ENCODE measurements at regions not wholly inside any gene's neighbourhood (a gene's known extent, or its start where the extent isn't known, plus 50 kb on each side); places are given as distances from the start of the nearest gene placed in this dataset.
"Not testable (repeated sequence)": the region's sequence is repeated elsewhere in the genome, so short reads cannot be mapped to it uniquely, and the experiment has no call there.

- not testable (repeated sequence) for ATAC-seq, H3K36me3 ChIP-seq, H3K4me1 ChIP-seq, H3K27me3 ChIP-seq, H3K27ac ChIP-seq, H3K4me3 ChIP-seq, H3K9me3 ChIP-seq
- 100% methylated on average over 1 of the region's 1 CpG; no CpG with 5 or more reads in 1 of the 2 donors for WGBS, 2 donors (ENCODE audit: low coverage in 1 of 2)
Measured at GRCh38 chr2:90298126-90298755, 1606.8 kb downstream of the RPIA start.

GRCh38 chr2:90298983-90299382, 1607.5 kb downstream of the RPIA start:
- not testable (repeated sequence) for H3K27me3 ChIP-seq, ATAC-seq, H3K36me3 ChIP-seq, H3K27ac ChIP-seq, H3K4me3 ChIP-seq, H3K4me1 ChIP-seq, H3K9me3 ChIP-seq
- WGBS, 2 donors (ENCODE audit: low coverage in 1 of 2): 83% methylated on average over 2 of the region's 5 CpGs; no CpG with 5 or more reads in 1 of the 2 donors

- WGBS, 2 donors (ENCODE audit: low coverage in 1 of 2): no CpG with 5 or more reads among the region's 29 CpGs
- H3K36me3 ChIP-seq, H3K27ac ChIP-seq, ATAC-seq, H3K9me3 ChIP-seq: not testable (repeated sequence)
- peak overlapping the region in 1 of 2 donors; percentile 47 for H3K4me3 ChIP-seq
- H3K27me3 ChIP-seq: peaks cover 28% of the 10 kb centered on the region
- peaks cover 0 to 14% (median 0%) of the 10 kb centered on the region in 3 donors for H3K4me1 ChIP-seq
Measured at GRCh38 chr2:90322982-90323381, 1631.5 kb downstream of the RPIA start.

- H3K4me1 ChIP-seq: peaks cover 0 to 14% (median 0%) of the 10 kb centered on the region in 3 donors
- WGBS, 2 donors (ENCODE audit: low coverage in 1 of 2): no CpG with 5 or more reads among the region's 134 CpGs
- peak overlapping the region; percentile 24 to 47 for H3K4me3 ChIP-seq
- H3K27me3 ChIP-seq: peaks cover 28% of the 10 kb centered on the region
- H3K36me3 ChIP-seq, ATAC-seq, H3K9me3 ChIP-seq, H3K27ac ChIP-seq: not testable (repeated sequence)
Measured at GRCh38 chr2:90323612-90324558, 1632.4 kb downstream of the RPIA start.

- not testable (repeated sequence) for H3K9me3 ChIP-seq, H3K36me3 ChIP-seq, ATAC-seq, H3K27ac ChIP-seq
- H3K4me3 ChIP-seq: peak overlapping the region; percentile 23 to 47
- 0% methylated on average over 7 of the region's 59 CpGs; no CpG with 5 or more reads in 1 of the 2 donors for WGBS, 2 donors (ENCODE audit: low coverage in 1 of 2)
- peaks cover 0 to 14% (median 0%) of the 10 kb centered on the region in 3 donors for H3K4me1 ChIP-seq
- peaks cover 28% of the 10 kb centered on the region for H3K27me3 ChIP-seq
Measured at GRCh38 chr2:90324672-90325071, 1633.2 kb downstream of the RPIA start.

GRCh38 chr2:90325796-90326353, 1634.4 kb downstream of the RPIA start:
- no CpG with 5 or more reads among the region's 74 CpGs for WGBS, 2 donors (ENCODE audit: low coverage in 1 of 2)
- peak overlapping the region in 1 of 2 donors; percentile 26 for H3K4me3 ChIP-seq
- not testable (repeated sequence) for H3K36me3 ChIP-seq, H3K9me3 ChIP-seq, ATAC-seq, H3K27ac ChIP-seq
- H3K4me1 ChIP-seq: peaks cover 0 to 14% (median 0%) of the 10 kb centered on the region in 3 donors
- H3K27me3 ChIP-seq: peaks cover 28% of the 10 kb centered on the region

GRCh38 chr2:90355546-90355945, 1664.1 kb downstream of the RPIA start:
- WGBS, 2 donors (ENCODE audit: low coverage in 1 of 2): no CpG with 5 or more reads among the region's 9 CpGs
- not testable (repeated sequence) for H3K9me3 ChIP-seq, H3K36me3 ChIP-seq, H3K4me3 ChIP-seq, H3K27ac ChIP-seq, H3K4me1 ChIP-seq, ATAC-seq, H3K27me3 ChIP-seq

- not testable (repeated sequence) for H3K4me1 ChIP-seq, ATAC-seq, H3K4me3 ChIP-seq, H3K27ac ChIP-seq, H3K9me3 ChIP-seq, H3K36me3 ChIP-seq
- peaks cover 11% of the 10 kb centered on the region for H3K27me3 ChIP-seq
- no CpG with 5 or more reads among the region's 15 CpGs for WGBS, 2 donors (ENCODE audit: low coverage in 1 of 2)
Measured at GRCh38 chr2:90359344-90359743, 1667.9 kb downstream of the RPIA start.

GRCh38 chr2:90359887-90360730, 1668.6 kb downstream of the RPIA start:
- not testable (repeated sequence) for H3K27ac ChIP-seq, H3K4me1 ChIP-seq, H3K9me3 ChIP-seq, H3K36me3 ChIP-seq
- 8 to 22% methylated on average over 11 to 12 of the region's 93 CpGs for WGBS, 2 donors (ENCODE audit: low coverage in 1 of 2)
- Histone ChIP-seq H3K27me3 (peaks cover 11% of the 10 kb centered on the region), H3K4me3 (peak overlapping the region in 1 of 2 donors; percentile 35)
- peak; percentile 22 for ATAC-seq

- H3K9me3 ChIP-seq, H3K36me3 ChIP-seq, H3K27ac ChIP-seq, H3K4me1 ChIP-seq, ATAC-seq: not testable (repeated sequence)
- 10 to 12% methylated on average over 16 of the region's 30 CpGs for WGBS, 2 donors (ENCODE audit: low coverage in 1 of 2)
- Histone ChIP-seq H3K4me3 (peak overlapping the region in 1 of 2 donors; percentile 35), H3K27me3 (peaks cover 11% of the 10 kb centered on the region)
Measured at GRCh38 chr2:90360731-90361035, 1669.2 kb downstream of the RPIA start.

All from gastroesophageal sphincter (tissue), 4 donors.